Kasumi-1 (cell line): ENCODE measurements at regions not wholly inside any gene's neighbourhood (a gene's known extent, or its start where the extent isn't known, plus 50 kb on each side); places are given as distances from the start of the nearest gene placed in this dataset.

Experiments used
- DNase-seq, 2 experiments: peaks; one replicate each; lab custom pipeline; 2025; lab: John Stamatoyannopoulos, UW

GRCh38 chr1:69315823-69316222 is 251.9 kb upstream of the LRRC7 start:
- DNase-seq, result no peak

- DNase-seq, result no peak
These were observed 248.4 kb upstream of the LRRC7 start for GRCh38 chr1:69319287-69319686.

- peak; percentile 24 to 35 for DNase-seq
These were observed 246.9 kb upstream of the LRRC7 start for GRCh38 chr1:69320757-69321211.

- no peak for DNase-seq
These were observed 246.4 kb upstream of the LRRC7 start for GRCh38 chr1:69321311-69321710.

- no peak for DNase-seq
These were observed 239.5 kb upstream of the LRRC7 start for GRCh38 chr1:69328186-69328585.

- DNase-seq, result no peak
These were observed 204.5 kb upstream of the LRRC7 start for GRCh38 chr1:69363236-69363635.

- DNase-seq, result no peak
These were observed 194.2 kb upstream of the LRRC7 start for GRCh38 chr1:69373520-69373919.

- DNase-seq, result no peak
These were observed 191.3 kb upstream of the LRRC7 start for GRCh38 chr1:69376408-69376807.

- DNase-seq, result no peak
These were observed 190.2 kb upstream of the LRRC7 start for GRCh38 chr1:69377507-69377906.

- no peak for DNase-seq
These were observed 179.7 kb upstream of the LRRC7 start for GRCh38 chr1:69388044-69388443.

GRCh38 chr1:69400128-69400527 is 167.6 kb upstream of the LRRC7 start:
- DNase-seq, result no peak

- no peak for DNase-seq
These were observed 165.8 kb upstream of the LRRC7 start for GRCh38 chr1:69401879-69402278.

- DNase-seq, result no peak
These were observed 163.9 kb upstream of the LRRC7 start for GRCh38 chr1:69403756-69404320.

- no peak for DNase-seq
These were observed 163.2 kb upstream of the LRRC7 start for GRCh38 chr1:69404486-69404885.

GRCh38 chr1:69406244-69406643 is 161.5 kb upstream of the LRRC7 start:
- DNase-seq, result no peak

GRCh38 chr1:69409731-69410456 is 157.8 kb upstream of the LRRC7 start:
- DNase-seq, result no peak

- no peak for DNase-seq
These were observed 157.3 kb upstream of the LRRC7 start for GRCh38 chr1:69410457-69410850.

- no peak for DNase-seq
These were observed 156.8 kb upstream of the LRRC7 start for GRCh38 chr1:69410893-69411292.

- no peak for DNase-seq
These were observed 156.1 kb upstream of the LRRC7 start for GRCh38 chr1:69411617-69412016.

GRCh38 chr1:69413129-69413528 is 154.6 kb upstream of the LRRC7 start:
- no peak for DNase-seq

- no peak for DNase-seq
These were observed 153.1 kb upstream of the LRRC7 start for GRCh38 chr1:69414574-69414973.

GRCh38 chr1:69421286-69421685 is 146.4 kb upstream of the LRRC7 start:
- no peak for DNase-seq

GRCh38 chr1:69425871-69426270 is 141.9 kb upstream of the LRRC7 start:
- DNase-seq, result no peak

GRCh38 chr1:69426401-69426800 is 141.3 kb upstream of the LRRC7 start:
- no peak for DNase-seq
